H1 (cell line): ENCODE measurements at regions not wholly inside any gene's neighbourhood (a gene's known extent, or its start where the extent isn't known, plus 50 kb on each side); places are given as distances from the start of the nearest gene placed in this dataset.

Experiments
- CTCF ChIA-PET: fragments of 300-600 bp; sonication (Branson Sonifier 250); formaldehyde crosslinking; loops from one replicate; lab custom pipeline; 2021; ENCODE audit not compliant: partially characterized antibody; lab: Charles Lee
- POLR2A ChIA-PET: fragments of 300-600 bp; sonication (Branson Sonifier 250); formaldehyde crosslinking; loops from one replicate; lab custom pipeline; 2021; ENCODE audit warnings: inconsistent platforms; ENCODE audit not compliant: partially characterized antibody; lab: Charles Lee
- DNase-seq, 2 experiments: peaks; one replicate each; pipeline versions ENCODE4 v3.0.0 to v3.0.0-alpha.2; 2010 to 2022; ENCODE audit warnings: low spot score in 2 of 2, low read depth in 1 of 2, mixed read lengths in 1 of 2
- FAIRE-seq: peaks from 2 replicates; lab custom pipeline; 2011; peaks lifted over from hg19 to GRCh38; lab: Jason Lieb, UNC
- H2AFZ ChIP-seq: 2 replicates; pipeline ENCODE4 v1.8.1; 2012; ENCODE audit warnings: low read length, inconsistent platforms
- H2AK5ac ChIP-seq: 2 replicates; pipeline ENCODE4 v1.6.1; 2013; ENCODE audit warnings: low read depth, low read length
- H2BK120ac ChIP-seq: replicated peaks from 2 replicates; pipeline ENCODE3; 2013; ENCODE audit warnings: low read depth, low read length, inconsistent platforms
- H2BK12ac ChIP-seq: 2 replicates; pipeline ENCODE4 v1.6.1; 2013; ENCODE audit warnings: low read depth, low read length
- H2BK15ac ChIP-seq: 2 replicates; pipeline ENCODE4 v1.6.1; 2013; ENCODE audit warnings: low read length
- H2BK20ac ChIP-seq: 2 replicates; pipeline ENCODE4 v1.6.1; 2013; ENCODE audit warnings: low read length
- H2BK5ac ChIP-seq: 2 replicates; pipeline ENCODE4 v1.6.1; 2013; ENCODE audit warnings: low read depth, low read length
- H3K14ac ChIP-seq: 2 replicates; pipeline ENCODE4 v1.6.1; 2013; ENCODE audit warnings: inconsistent platforms; ENCODE audit not compliant: insufficient read length
- H3K18ac ChIP-seq: 2 replicates; pipeline ENCODE4 v1.6.1; 2013; ENCODE audit warnings: low read length; ENCODE audit errors: extremely low read depth
- H3K23ac ChIP-seq: 2 replicates; pipeline ENCODE4 v1.6.1; 2013; ENCODE audit warnings: inconsistent platforms; ENCODE audit not compliant: insufficient read length
- H3K23me2 ChIP-seq: 2 replicates; pipeline ENCODE4 v1.6.1; 2013; ENCODE audit warnings: low read depth, low read length
- H3K27ac ChIP-seq: 2 replicates; pipeline ENCODE4 v1.6.1; 2011; ENCODE audit warnings: low read depth, low read length, inconsistent platforms
- H3K27me3 ChIP-seq, 4 experiments: replicated peaks in 1 of 4; 1 replicate in 1 of 4; 2 replicates in 3 of 4; pipeline versions ENCODE4 v1.6.1 to v1.8.1; 2011 to 2013; ENCODE audit warnings: low read length in 3 of 4, mild to moderate bottlenecking in 3 of 4, inconsistent platforms in 2 of 4, mixed read lengths in 2 of 4, moderate library complexity in 1 of 4; ENCODE audit not compliant: control insufficient read depth in 3 of 4, insufficient read depth in 3 of 4; ENCODE audit errors: extremely low read depth in 1 of 4
- H3K36me3 ChIP-seq, 4 experiments: 2 replicates each; pipeline versions ENCODE4 v1.6.1 to v1.8.1; 2011 to 2013; ENCODE audit warnings: mild to moderate bottlenecking in 4 of 4, low read length in 3 of 4, moderate library complexity in 2 of 4, control low read depth in 1 of 4, inconsistent platforms in 1 of 4; ENCODE audit not compliant: insufficient read depth in 4 of 4, control insufficient read depth in 2 of 4
- H3K4ac ChIP-seq: replicated peaks from 2 replicates; pipeline ENCODE3; 2013; ENCODE audit warnings: low read length, low read depth, mixed read lengths, inconsistent platforms; ENCODE audit not compliant: insufficient read length
- H3K4me1 ChIP-seq, 4 experiments: replicated peaks in 1 of 4; 1 replicate in 1 of 4; 2 replicates in 3 of 4; pipeline versions ENCODE4 v1.6.1 to v1.8.1; 2011 to 2013; ENCODE audit warnings: low read length in 3 of 4, inconsistent platforms in 2 of 4, mixed read lengths in 1 of 4; ENCODE audit not compliant: insufficient read depth in 4 of 4, control insufficient read depth in 3 of 4
- H3K4me2 ChIP-seq, 2 experiments: 2 replicates each; pipeline versions ENCODE4 v1.6.1 to v1.8.1; 2011 to 2013; ENCODE audit warnings: low read depth in 2 of 2, low read length in 2 of 2, control low read depth in 1 of 2, inconsistent platforms in 1 of 2, mild to moderate bottlenecking in 1 of 2; ENCODE audit not compliant: insufficient read depth in 1 of 2
- H3K4me3 ChIP-seq, 4 experiments: fragments of 200-600, 300-600 bp in 1 of 4; sonication (generic), shearing (Covaris generic), sonication (Bioruptor Twin) in 1 of 4; 2 replicates each; pipeline versions ENCODE4 v1.5.1 to v1.8.1; 2011 to 2016; ENCODE audit warnings: low read length in 4 of 4, low read depth in 3 of 4, control low read depth in 2 of 4, inconsistent platforms in 2 of 4, mild to moderate bottlenecking in 2 of 4, mixed read lengths in 1 of 4, moderate library complexity in 1 of 4; ENCODE audit not compliant: insufficient read depth in 2 of 4; ENCODE audit errors: extremely low read depth in 1 of 4
- H3K56ac ChIP-seq: replicated peaks from 2 replicates; pipeline ENCODE3; 2013; ENCODE audit warnings: low read depth, mild to moderate bottlenecking, mixed read lengths, low read length, inconsistent platforms; ENCODE audit not compliant: insufficient read length
- H3K79me1 ChIP-seq: 2 replicates; pipeline ENCODE4 v1.6.1; 2013; ENCODE audit warnings: low read depth, low read length, control low read depth
- H3K79me2 ChIP-seq, 2 experiments: 2 replicates each; pipeline versions ENCODE4 v1.6.1 to v1.8.1; 2012 to 2013; ENCODE audit warnings: low read length in 2 of 2, mild to moderate bottlenecking in 2 of 2, inconsistent platforms in 1 of 2; ENCODE audit not compliant: insufficient read depth in 2 of 2, control insufficient read depth in 1 of 2
- H3K9ac ChIP-seq, 4 experiments: replicated peaks in 1 of 4; 1 replicate in 1 of 4; 2 replicates in 3 of 4; pipeline versions ENCODE4 v1.6.1 to v1.8.1; 2011 to 2013; ENCODE audit warnings: low read depth in 3 of 4, low read length in 3 of 4, control low read depth in 2 of 4, mild to moderate bottlenecking in 2 of 4, moderate library complexity in 2 of 4, inconsistent platforms in 1 of 4; ENCODE audit errors: extremely low read depth in 1 of 4
- H3K9me3 ChIP-seq, 2 experiments: 2 replicates each; pipeline versions ENCODE4 v1.6.1 to v1.8.1; 2012 to 2013; ENCODE audit warnings: mild to moderate bottlenecking in 2 of 2, moderate library complexity in 2 of 2, control low read depth in 1 of 2, inconsistent platforms in 1 of 2, low read depth in 1 of 2, low read length in 1 of 2, mixed read lengths in 1 of 2; ENCODE audit not compliant: insufficient read depth in 2 of 2
- H4K20me1 ChIP-seq, 2 experiments: replicated peaks in 1 of 2; 2 replicates each; pipeline versions ENCODE3 to v1.8.1; 2011 to 2013; ENCODE audit warnings: inconsistent platforms in 2 of 2, low read length in 2 of 2, mild to moderate bottlenecking in 1 of 2; ENCODE audit not compliant: insufficient read depth in 2 of 2, control insufficient read depth in 1 of 2
- H4K5ac ChIP-seq: 2 replicates; pipeline ENCODE4 v1.6.1; 2013; ENCODE audit warnings: low read length, low read depth, mixed read lengths, inconsistent platforms; ENCODE audit not compliant: insufficient read length
- H4K8ac ChIP-seq: 2 replicates; pipeline ENCODE4 v1.8.0; 2013; ENCODE audit warnings: mild to moderate bottlenecking, moderate library complexity, low read length, inconsistent platforms; ENCODE audit not compliant: insufficient read depth; ENCODE audit errors: extremely low read depth
- H4K91ac ChIP-seq: replicated peaks from 2 replicates; pipeline ENCODE3; 2013; ENCODE audit warnings: low read length, mixed read lengths, inconsistent platforms; ENCODE audit not compliant: insufficient read length
- ASH2L ChIP-seq: fragments of 200-600, 300-600 bp; sonication (generic); IDR thresholded peaks from one replicate; pipeline ENCODE4 v1.7.1; 2017; ENCODE audit warnings: low read length
- BACH1 ChIP-seq: IDR thresholded peaks from 2 replicates; pipeline ENCODE4 v1.6.1; 2012; ENCODE audit warnings: low read length, improper control_type of control experiment
- CREB1 ChIP-seq: IDR thresholded peaks from 2 replicates; pipeline ENCODE4 v1.6.1; 2012; ENCODE audit warnings: inconsistent platforms
- EP300 ChIP-seq, 2 experiments: IDR thresholded peaks; 1 replicate in 1 of 2; 2 replicates in 1 of 2; pipeline ENCODE4 v1.6.1; 2011 to 2012; ENCODE audit warnings: low read depth in 2 of 2, low read length in 2 of 2, mild to moderate bottlenecking in 2 of 2, borderline replicate concordance in 1 of 2, inconsistent platforms in 1 of 2, moderate library complexity in 1 of 2
- EZH2 ChIP-seq: fragments of 200-600 bp; sonication (generic); IDR thresholded peaks from 2 replicates; pipeline ENCODE4 v1.7.1; 2012; ENCODE audit warnings: low read depth, mild to moderate bottlenecking, moderate library complexity, low read length, inconsistent platforms; ENCODE audit not compliant: severe bottlenecking
- KDM4A ChIP-seq: IDR thresholded peaks from one replicate; pipeline ENCODE4 v1.7.1; 2012; ENCODE audit warnings: low read depth, mild to moderate bottlenecking, moderate library complexity, low read length, inconsistent platforms; ENCODE audit not compliant: severe bottlenecking
- MAFK ChIP-seq: IDR thresholded peaks from 2 replicates; pipeline ENCODE4 v1.6.1; 2012; ENCODE audit warnings: low read depth, mild to moderate bottlenecking, improper control_type of control experiment, low read length
- POLR2A ChIP-seq, 2 experiments: IDR thresholded peaks; 1 replicate in 1 of 2; 2 replicates in 1 of 2; pipeline ENCODE4 v1.6.1; 2011; ENCODE audit warnings: low read depth in 2 of 2, low read length in 2 of 2, mild to moderate bottlenecking in 2 of 2; ENCODE audit errors: control extremely low read depth in 1 of 2
- RBBP5 ChIP-seq: IDR thresholded peaks from 2 replicates; pipeline ENCODE4 v1.7.1; 2012; ENCODE audit warnings: low read depth, mild to moderate bottlenecking, inconsistent platforms, low read length, moderate library complexity, borderline replicate concordance
- RXRA ChIP-seq: IDR thresholded peaks from 2 replicates; pipeline ENCODE4 v1.6.1; 2011; ENCODE audit warnings: low read depth, mild to moderate bottlenecking, low read length, moderate library complexity; ENCODE audit not compliant: insufficient read depth
- SAP30 ChIP-seq: fragments of 300-600 bp; sonication (generic); IDR thresholded peaks from 2 replicates; pipeline ENCODE4 v1.7.1; 2012; ENCODE audit warnings: low read length, moderate library complexity, mild to moderate bottlenecking, inconsistent platforms; ENCODE audit not compliant: insufficient read depth, insufficient replicate concordance
- SP4 ChIP-seq: IDR thresholded peaks from 2 replicates; pipeline ENCODE4 v1.6.1; 2012; ENCODE audit warnings: low read length, inconsistent platforms
- TAF1 ChIP-seq: IDR thresholded peaks from 2 replicates; pipeline ENCODE4 v1.6.1; 2011; ENCODE audit warnings: mild to moderate bottlenecking, low read depth, low read length
- TAF7 ChIP-seq: optimal IDR thresholded peaks from 2 replicates; pipeline ENCODE3; 2011; ENCODE audit warnings: low read depth, mild to moderate bottlenecking, inconsistent platforms, low read length, moderate library complexity, borderline replicate concordance

- CTCF ChIA-PET = interaction anchor here (0.6 kb wide), 1 partner anchor 457 kb away, joined by 3 read pairs; no protein-coding TSS in a partner anchor
- no peak overlapping the region for H2AFZ ChIP-seq
- H2BK20ac ChIP-seq = no peak overlapping the region
- H3K27ac ChIP-seq = no peak overlapping the region
- H3K4me3 ChIP-seq = no peak overlapping the region
- H3K4ac ChIP-seq = no peak overlapping the region
- no peak overlapping the region for H4K5ac ChIP-seq
- no peaks in the 10 kb centered on the region for H3K79me2 ChIP-seq
- no peak overlapping the region for H3K18ac ChIP-seq
- DNase-seq = no peak
- peaks cover 0 to 7% of the 10 kb centered on the region in 2 experiments; a peak in 1 of 4 replicates for H3K9me3 ChIP-seq
- H2BK15ac ChIP-seq = no peak overlapping the region
- no peak overlapping the region for H3K14ac ChIP-seq
- H3K4me1 ChIP-seq = no peaks in the 10 kb centered on the region
- H4K91ac ChIP-seq = no peak overlapping the region
- no peak overlapping the region for H3K4me2 ChIP-seq
- no peak for FAIRE-seq
- no peak overlapping the region for H4K8ac ChIP-seq
- H3K27me3 ChIP-seq = peaks cover 0 to 2% (median 0%) of the 10 kb centered on the region in 4 experiments; a peak in 1 of 7 replicates
- no peak overlapping the region for H3K9ac ChIP-seq
- no peak overlapping the region for H3K23ac ChIP-seq
- H3K36me3 ChIP-seq = no peaks in the 10 kb centered on the region
- no peak overlapping the region for H2AK5ac ChIP-seq
- POLR2A ChIA-PET = no interaction called here
- no peak overlapping the region for H2BK5ac ChIP-seq
- H3K56ac ChIP-seq = no peak overlapping the region
- H3K23me2 ChIP-seq = peaks cover 2% of the 10 kb centered on the region; the same call in 1 of the 2 replicates
- H2BK120ac ChIP-seq = no peak overlapping the region
- no peaks in the 10 kb centered on the region for H3K79me1 ChIP-seq
- no peaks in the 10 kb centered on the region for H4K20me1 ChIP-seq
- H2BK12ac ChIP-seq = no peak overlapping the region
- TF ChIP-seq EZH2 (no peak), KDM4A (no peak), EP300 (IDR thresholded peaks at IDR 0.05; ENCODE audit: borderline replicate concordance in 1 of 2, low read depth in 2 of 2, low read length in 2 of 2) (no peak), MAFK (no peak), TAF7 (no peak), SAP30 (no peak), ASH2L (no peak), CREB1 (no peak), RBBP5 (no peak), BACH1 (no peak), TAF1 (no peak), RXRA (no peak), SP4 (no peak), POLR2A (IDR thresholded peaks at IDR 0.05; ENCODE audit: control extremely low read depth in 1 of 2, low read depth in 2 of 2, low read length in 2 of 2) (no peak)
Observed at GRCh38 chr4:181077341-181077740, 1165.9 kb upstream of the TENM3 start.
